ENCODE measurements at regions not wholly inside any gene's neighbourhood (a gene's known extent, or its start where the extent isn't known, plus 50 kb on each side); places are given as distances from the start of the nearest gene placed in this dataset.

DNA sequence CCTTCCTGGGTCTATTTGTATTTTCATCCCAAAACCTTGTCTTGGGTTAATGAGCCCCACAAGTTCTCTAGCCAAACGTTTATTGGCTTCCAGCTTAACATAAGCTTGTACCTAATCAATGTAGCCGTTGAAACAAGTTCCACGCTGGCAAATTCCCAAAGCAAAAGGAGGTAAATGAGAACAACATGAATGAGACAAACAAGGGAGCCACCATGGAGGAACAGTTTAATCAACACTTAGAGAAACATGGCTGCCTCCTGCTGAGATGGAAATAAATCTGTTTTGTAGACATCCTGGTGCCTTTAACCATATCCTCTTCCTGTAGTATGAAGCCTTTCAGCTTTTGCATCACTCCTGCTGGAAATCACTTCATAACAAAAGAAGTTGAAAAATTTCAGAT lies 166.6 kb upstream of the NFIB start:
- intact Hi-C loops (cut with DNase I): no loop called here
- DNase-seq: no peak

DNA sequence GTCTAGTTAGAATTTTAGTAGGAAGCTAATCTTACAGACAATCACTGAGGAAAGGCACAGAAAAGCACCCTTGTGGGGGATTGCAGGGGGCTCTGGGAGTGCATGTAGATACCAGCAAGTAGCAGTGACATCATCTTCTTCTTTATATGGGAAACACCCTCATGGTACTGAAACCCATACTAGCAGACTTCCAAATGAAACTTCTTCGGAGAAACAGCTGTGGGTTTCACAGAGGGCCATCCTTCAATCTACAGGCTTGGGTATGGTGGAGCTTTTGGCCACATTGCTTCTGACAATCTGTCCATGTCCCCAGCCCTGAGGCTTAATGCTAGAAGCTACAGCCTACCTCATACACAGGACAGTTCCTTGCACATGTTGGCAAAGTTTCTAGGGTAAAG lies 165.2 kb upstream of the NFIB start:
- no peak for DNase-seq
- intact Hi-C loops (cut with DNase I): loop anchor here (10.0 kb wide), 1 partner anchor 286 kb away; no protein-coding TSS in a partner anchor

DNA sequence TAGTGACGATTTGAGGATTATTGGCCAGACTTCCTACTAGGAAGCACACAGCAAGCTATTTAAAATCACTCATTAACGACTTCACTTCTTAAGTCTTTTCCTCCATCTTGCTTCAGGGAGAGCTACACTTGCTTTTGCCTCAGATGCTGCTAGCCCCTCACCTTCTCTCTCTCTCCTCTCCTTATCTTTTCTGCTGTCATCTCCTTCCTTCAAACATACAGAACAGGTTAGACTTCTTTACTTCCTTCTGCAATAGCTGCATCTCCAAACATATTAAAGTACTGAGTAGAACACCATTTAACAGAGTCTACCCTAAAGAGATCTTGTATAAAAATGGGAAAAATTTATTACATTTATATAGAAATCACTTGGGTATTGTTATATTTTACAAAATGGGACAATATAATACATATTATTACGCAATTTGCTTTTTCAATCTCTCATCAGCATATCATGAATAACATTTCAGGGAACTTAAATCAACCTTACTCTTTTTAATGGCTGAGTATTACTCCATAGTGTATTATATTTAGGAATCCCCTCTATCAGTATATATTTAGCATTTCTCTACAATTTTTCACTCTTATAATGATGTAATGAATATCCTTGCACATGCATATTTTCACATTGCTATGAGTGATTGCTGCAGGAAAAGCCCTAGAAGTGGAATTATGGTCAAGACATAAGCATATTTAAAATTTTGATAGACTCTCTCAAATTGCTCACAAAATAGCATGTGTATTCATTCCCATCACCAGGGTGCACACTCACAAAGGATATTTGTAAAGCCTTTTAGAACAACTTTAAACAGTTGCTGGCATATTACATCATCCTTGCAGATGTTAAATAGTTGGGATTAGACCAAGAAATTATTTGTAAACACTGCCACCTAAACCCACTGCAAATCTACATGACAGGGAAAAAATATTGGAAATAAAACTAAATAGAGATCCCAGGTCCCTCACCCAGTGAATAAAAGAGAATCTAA lies 164.5 kb upstream of the NFIB start:
- intact Hi-C loops (cut with DNase I): loop anchor here (10.0 kb wide), 1 partner anchor 286 kb away; no protein-coding TSS in a partner anchor

DNA sequence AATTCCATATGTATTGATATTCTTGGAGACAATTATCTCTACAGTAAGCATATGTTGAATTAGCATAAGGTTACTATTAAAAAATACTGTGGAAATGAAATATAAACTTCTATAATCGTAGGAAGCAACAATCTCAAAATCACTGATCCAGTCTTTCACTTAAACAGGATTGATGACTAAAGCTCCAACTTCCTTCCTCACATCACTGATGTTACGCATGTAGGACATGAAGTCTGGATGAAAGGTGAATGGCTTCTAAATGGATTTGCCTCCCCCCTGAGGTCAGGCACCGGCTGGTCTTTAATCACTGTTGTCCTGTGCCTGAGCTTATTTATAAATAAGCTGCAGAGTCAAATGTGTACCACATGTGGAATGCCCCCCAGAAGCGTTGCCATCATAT lies 157.1 kb upstream of the NFIB start:
- no peak for DNase-seq
- intact Hi-C loops (cut with DNase I): loop anchor here (10.0 kb wide), 1 partner anchor 294 kb away; no protein-coding TSS in a partner anchor

More for the DNA sequence above, 164.5 kb upstream of the NFIB start:
- DNase-seq: no peak

DNA sequence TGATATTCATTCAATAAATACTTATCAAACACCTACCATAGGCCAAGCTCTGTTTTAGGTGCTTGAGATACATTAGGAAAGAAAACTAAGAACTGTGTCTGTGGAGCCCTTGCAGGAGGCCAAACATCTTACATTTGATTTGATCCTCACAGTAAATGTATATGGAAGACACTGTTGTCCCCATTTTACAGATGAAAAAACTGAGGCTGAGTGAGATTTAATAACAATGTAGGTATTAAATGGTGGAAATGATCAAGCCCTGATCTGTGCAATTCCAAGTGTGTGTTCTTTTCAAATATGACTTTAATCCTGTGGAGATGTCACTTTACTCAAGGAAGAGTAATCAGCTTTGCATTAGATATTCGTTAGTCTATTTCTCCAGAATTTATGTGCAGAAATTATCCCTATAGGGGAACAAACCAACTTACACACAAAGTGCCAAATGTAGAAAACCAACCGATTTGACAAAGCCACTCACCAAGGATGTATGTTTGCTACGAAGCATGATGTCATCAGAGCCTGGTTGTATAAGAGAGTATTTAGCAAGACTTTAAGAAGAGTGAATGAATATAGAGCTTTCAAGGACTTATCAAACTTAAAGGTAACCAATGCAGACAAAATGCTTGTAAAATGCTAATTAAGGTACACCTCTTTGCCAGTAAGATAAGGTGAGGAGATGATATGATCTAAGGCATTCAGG lies 153.9 kb upstream of the NFIB start:
- DNase-seq: no peak
- intact Hi-C loops (cut with DNase I): loop anchor here (10.0 kb wide), 2 partner anchors 57 to 187 kb away; no protein-coding TSS in a partner anchor

GRCh38 chr9:14466828-14467227 lies 152.9 kb upstream of the NFIB start:
- DNase-seq: no peak
- intact Hi-C loops (cut with DNase I): loop anchor here (10.0 kb wide), 2 partner anchors 58 to 188 kb away; no protein-coding TSS in a partner anchor

DNA sequence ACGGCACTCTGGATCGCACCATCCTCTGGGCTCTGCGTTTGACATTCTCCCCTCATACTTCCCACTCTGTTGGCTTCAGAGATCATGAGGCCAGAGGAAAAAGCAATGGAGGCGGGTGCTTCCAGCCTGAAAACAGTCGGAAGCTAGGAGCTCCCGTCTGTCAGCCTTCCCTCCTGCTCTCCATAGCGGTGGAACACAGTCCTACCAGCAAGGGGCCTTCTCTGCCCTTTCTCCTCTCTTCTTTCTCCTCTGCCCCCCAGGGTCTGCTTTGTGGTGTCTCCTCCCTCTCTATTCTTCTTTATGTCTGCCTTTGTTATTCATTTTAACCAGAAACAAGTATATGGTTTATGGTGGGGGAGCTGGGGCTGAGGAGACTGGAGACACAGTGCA lies 152.5 kb upstream of the NFIB start:
- DNase-seq: no peak
- intact Hi-C loops (cut with DNase I): loop anchor here (10.0 kb wide), 2 partner anchors 58 to 188 kb away; no protein-coding TSS in a partner anchor

GRCh38 chr9:14462950-14463349 lies 149.0 kb upstream of the NFIB start:
- intact Hi-C loops (cut with DNase I): loop anchor here (10.0 kb wide), 2 partner anchors 62 to 192 kb away; no protein-coding TSS in a partner anchor
- no peak for DNase-seq

DNA sequence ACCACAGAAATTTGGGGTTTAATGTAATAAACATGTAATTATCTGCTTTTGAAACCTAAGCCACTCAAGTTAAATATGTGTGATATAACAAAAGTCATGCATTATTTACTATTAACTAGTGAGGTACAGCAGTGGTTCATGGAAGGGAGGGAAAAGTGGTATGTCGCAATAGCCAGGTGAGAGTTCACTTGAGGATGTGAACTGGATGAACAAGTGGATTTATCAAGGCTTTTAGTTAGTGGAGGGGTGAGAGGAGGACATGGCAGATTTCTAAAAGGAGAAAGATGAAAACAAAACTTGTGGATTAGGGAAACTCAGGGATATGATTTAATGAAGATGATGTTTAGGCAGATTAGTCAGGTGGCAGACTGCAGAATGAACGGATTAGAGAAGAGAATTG lies 141.3 kb upstream of the NFIB start:
- DNase-seq: no peak
- intact Hi-C loops (cut with DNase I): no loop called here

DNA sequence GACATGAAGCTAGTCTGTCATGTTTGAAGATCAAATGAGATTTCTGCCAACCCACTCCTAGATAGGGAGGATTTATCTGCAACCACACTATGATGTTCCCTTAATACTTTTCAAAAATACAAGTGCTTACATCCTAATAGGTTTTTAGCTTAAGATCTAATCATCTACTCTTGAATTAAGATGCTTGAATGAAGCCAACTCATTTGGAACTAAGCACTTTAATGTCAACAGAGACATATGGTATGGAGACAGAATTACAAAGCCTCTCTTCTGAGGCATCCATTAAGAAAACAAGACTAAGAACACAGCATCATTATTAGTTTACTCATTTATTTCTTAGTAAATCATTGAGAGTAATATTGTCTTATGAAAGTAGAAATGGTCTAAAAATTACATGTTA lies 139.3 kb upstream of the NFIB start:
- intact Hi-C loops (cut with DNase I): no loop called here

DNA sequence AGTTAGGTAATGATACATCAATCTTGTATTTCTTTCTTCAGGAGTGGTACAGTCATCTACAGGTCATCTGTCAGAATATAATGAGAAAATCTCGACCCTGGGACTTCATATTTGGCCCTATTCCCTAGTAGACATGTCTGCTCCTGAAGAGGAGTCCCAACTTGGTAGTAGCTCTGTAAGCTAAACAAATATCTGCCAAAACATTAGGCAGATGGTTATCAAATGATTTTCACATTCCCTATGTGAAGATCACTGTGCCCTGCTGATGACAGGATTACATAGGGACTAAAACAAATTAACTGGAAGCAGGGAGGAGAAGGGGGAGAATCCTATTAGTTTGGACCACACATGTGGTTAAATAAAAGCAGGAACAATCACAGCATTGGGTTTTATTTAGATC lies 138.6 kb upstream of the NFIB start:
- intact Hi-C loops (cut with DNase I): no loop called here
- no peak for DNase-seq

More for the DNA sequence above, 139.3 kb upstream of the NFIB start:
- DNase-seq: no peak

DNA sequence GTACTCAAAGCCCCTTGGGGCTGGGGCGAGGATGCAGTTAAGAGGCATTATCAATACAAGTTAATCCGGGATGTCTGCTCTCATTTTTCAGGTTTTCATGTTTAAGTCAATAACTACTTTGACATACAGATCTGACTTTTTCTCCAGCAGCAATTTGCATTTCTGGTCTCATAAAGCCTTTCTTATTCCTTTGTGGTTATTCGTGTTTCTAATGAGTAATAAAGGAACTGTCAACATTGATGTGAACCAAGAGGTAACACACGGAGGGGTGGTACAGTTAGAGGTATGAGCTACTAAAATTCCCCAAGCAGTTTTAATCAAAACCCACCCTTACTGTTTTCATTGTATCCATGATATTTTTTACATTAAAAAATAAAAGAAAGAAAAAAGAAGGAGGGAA lies 138.0 kb upstream of the NFIB start:
- DNase-seq: no peak
- intact Hi-C loops (cut with DNase I): no loop called here

- no peak for DNase-seq
- intact Hi-C loops (cut with DNase I): no loop called here
These were observed 133.2 kb upstream of the NFIB start for GRCh38 chr9:14447103-14447502.

GRCh38 chr9:14445946-14446345 lies 132.0 kb upstream of the NFIB start:
- no peak for DNase-seq
- intact Hi-C loops (cut with DNase I): no loop called here

DNA sequence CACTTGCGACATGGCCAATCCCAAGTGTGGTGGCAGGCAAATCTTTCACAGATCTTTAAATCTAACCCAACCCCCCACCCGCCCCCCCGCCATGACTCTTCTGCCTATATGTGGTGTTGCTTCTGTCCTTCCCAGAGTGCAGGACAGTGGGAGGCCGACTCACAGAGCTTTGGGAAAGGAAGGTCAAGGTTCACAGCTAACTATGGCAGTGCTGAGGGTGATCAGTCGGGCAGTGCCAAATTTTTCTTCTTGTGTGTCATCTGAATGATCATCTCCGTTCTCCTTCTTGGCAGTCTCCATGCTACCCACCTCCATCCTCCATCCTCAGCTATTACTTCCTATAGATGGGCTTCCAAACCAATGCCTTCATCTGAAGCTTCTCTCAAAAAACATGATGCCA lies 129.0 kb upstream of the NFIB start:
- intact Hi-C loops (cut with DNase I): no loop called here
- DNase-seq: no peak

- no peak for DNase-seq
- intact Hi-C loops (cut with DNase I): no loop called here
These were observed 128.2 kb upstream of the NFIB start for GRCh38 chr9:14441976-14442651.

- DNase-seq: no peak
- intact Hi-C loops (cut with DNase I): no loop called here
These were observed 127.2 kb upstream of the NFIB start for GRCh38 chr9:14441115-14441514.

- intact Hi-C loops (cut with DNase I): no loop called here
These were observed 126.1 kb upstream of the NFIB start for GRCh38 chr9:14440062-14440461.

GRCh38 chr9:14439555-14439954 lies 125.6 kb upstream of the NFIB start:
- no peak for DNase-seq
- intact Hi-C loops (cut with DNase I): loop anchor here (10.0 kb wide), 1 partner anchor 1405 kb away; no protein-coding TSS in a partner anchor

More at GRCh38 chr9:14440062-14440461, 126.1 kb upstream of the NFIB start:
- DNase-seq: no peak

All from head of caudate nucleus (tissue), 42 donors.